ENCODE measurements at regions not wholly inside any gene's neighbourhood (a gene's known extent, or its start where the extent isn't known, plus 50 kb on each side); places are given as distances from the start of the nearest gene placed in this dataset.
"Not testable (repeated sequence)": the region's sequence is repeated elsewhere in the genome, so short reads cannot be mapped to it uniquely, and the experiment has no call there.

DNA sequence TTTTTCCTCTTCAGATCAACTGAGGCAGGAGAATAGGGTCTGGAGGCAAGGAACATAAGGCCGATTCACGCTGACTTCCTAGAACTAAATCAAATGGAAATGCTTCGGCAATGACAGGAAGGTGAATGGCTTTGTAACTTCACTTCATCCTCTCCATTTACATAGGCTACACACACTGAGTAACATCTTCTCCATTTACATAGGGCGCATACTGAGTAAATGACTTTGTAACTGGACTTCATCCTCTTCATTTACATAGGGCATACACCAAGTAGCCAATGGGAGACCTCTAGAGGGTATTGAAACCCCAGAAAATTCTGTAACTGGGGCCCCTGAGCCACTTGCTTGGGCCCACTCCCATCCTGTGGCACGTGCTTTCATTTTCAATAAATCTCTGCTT lies 71.0 kb upstream of the CPSF6 start:
- TF ChIP-seq, protein P1, sequence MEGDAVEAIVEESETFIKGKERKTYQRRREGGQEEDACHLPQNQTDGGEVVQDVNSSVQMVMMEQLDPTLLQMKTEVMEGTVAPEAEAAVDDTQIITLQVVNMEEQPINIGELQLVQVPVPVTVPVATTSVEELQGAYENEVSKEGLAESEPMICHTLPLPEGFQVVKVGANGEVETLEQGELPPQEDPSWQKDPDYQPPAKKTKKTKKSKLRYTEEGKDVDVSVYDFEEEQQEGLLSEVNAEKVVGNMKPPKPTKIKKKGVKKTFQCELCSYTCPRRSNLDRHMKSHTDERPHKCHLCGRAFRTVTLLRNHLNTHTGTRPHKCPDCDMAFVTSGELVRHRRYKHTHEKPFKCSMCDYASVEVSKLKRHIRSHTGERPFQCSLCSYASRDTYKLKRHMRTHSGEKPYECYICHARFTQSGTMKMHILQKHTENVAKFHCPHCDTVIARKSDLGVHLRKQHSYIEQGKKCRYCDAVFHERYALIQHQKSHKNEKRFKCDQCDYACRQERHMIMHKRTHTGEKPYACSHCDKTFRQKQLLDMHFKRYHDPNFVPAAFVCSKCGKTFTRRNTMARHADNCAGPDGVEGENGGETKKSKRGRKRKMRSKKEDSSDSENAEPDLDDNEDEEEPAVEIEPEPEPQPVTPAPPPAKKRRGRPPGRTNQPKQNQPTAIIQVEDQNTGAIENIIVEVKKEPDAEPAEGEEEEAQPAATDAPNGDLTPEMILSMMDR (IDR thresholded peaks at IDR 0.05; ENCODE audit: low read depth, low read length), result no peak
- no peak overlapping the region for H3K4me3 ChIP-seq (replicated peaks in 1 of 2; ENCODE audit: low read depth in 2 of 2, low read length in 2 of 2)
- DNase-seq (ENCODE audit: low read depth in 2 of 2), result no peak

DNA sequence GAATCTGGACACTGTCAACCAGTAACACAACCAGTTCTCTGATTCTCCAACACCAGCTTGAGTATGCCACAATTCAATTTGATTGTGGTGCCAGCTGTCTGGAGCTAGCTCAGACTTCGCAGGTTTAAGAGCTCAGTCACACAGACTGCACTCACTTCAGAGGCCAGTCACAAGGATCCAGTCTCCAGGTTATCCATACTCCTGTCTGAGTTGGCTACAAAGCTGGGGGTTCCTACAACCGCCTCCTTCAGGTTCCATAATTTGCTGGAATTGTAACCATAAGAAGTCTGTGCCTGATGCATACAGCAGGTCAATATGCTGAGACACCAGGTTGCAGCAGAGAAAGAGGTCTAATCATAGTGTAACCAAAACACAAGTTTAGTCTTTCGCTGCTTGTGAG lies 70.5 kb upstream of the CPSF6 start:
- TF ChIP-seq, protein P1 (IDR thresholded peaks at IDR 0.05; ENCODE audit: low read depth, low read length), result no peak
- H3K4me3 ChIP-seq (replicated peaks in 1 of 2; ENCODE audit: low read depth in 2 of 2, low read length in 2 of 2), result no peak overlapping the region
- DNase-seq (ENCODE audit: low read depth in 2 of 2), result no peak

DNA sequence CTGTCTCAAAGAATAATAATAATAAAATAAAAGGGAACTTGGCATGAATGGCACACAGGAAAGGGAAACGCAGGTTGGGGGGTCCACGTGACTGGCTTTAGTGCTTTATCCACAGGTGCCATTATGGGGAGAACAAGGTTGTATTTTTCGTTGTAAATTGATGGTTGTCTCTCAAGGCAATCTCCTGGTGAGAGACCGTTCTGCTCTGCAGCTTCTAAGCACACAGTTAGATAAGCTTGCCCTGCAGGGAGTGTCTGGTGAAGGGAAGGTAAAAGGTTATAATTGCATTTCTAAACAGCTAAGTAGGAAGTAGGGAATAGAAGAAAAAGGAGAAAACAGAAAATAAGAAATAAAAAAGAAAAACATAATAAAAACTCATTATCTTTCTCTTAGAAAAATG lies 69.1 kb upstream of the CPSF6 start:
- no peak for DNase-seq (ENCODE audit: low read depth in 2 of 2)
- TF ChIP-seq, protein P1 (IDR thresholded peaks at IDR 0.05; ENCODE audit: low read depth, low read length), result no peak

DNA sequence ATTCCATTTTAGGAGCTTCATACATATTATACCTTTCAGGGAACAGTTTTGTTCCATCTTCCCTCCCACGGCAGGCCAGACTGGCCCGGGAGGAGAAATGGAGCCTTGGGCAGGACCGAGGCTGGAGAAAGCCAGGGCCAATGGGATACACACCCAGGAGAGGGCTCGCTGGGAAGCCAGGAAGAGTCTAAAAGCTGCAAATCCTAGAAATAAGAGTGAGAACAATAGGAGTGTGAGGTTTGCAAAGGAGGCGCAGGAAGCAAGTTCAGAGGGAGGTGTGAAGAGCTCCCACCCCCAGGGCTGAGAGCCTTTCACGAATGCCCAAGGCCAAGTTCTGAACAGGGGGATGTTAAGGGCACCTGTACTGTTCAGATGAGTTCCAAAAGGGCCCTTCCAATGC lies 67.5 kb upstream of the CPSF6 start:
- H3K4me3 ChIP-seq (replicated peaks in 1 of 2; ENCODE audit: low read depth in 2 of 2, low read length in 2 of 2), result no peak overlapping the region
- TF ChIP-seq, protein P1 (IDR thresholded peaks at IDR 0.05; ENCODE audit: low read depth, low read length), result no peak
- no peak for DNase-seq (ENCODE audit: low read depth in 2 of 2)

More for the DNA sequence above, 69.1 kb upstream of the CPSF6 start:
- no peak overlapping the region for H3K4me3 ChIP-seq (replicated peaks in 1 of 2; ENCODE audit: low read depth in 2 of 2, low read length in 2 of 2)

DNA sequence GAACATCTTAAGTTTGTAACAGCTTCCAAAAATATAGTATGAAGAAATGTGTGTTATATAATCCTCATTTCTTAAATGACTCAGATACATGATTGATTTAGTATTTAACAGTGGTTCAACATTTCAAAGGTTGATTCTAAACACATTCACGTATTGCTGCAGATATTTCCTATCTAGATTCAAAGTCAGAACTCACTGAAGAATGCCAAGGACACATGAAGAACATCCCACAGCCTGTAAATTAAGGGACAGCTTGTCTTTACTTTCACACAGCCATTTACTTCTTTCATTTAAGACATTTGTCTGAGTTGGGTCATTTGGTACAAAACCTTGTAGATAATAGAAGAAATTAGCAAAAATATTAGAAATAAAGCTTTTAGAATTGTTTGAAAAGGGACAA lies 66.9 kb upstream of the CPSF6 start:
- H3K4me3 ChIP-seq (replicated peaks in 1 of 2; ENCODE audit: low read depth in 2 of 2, low read length in 2 of 2), result no peak overlapping the region
- DNase-seq (ENCODE audit: low read depth in 2 of 2), result no peak
- TF ChIP-seq, protein P1 (IDR thresholded peaks at IDR 0.05; ENCODE audit: low read depth, low read length), result no peak

DNA sequence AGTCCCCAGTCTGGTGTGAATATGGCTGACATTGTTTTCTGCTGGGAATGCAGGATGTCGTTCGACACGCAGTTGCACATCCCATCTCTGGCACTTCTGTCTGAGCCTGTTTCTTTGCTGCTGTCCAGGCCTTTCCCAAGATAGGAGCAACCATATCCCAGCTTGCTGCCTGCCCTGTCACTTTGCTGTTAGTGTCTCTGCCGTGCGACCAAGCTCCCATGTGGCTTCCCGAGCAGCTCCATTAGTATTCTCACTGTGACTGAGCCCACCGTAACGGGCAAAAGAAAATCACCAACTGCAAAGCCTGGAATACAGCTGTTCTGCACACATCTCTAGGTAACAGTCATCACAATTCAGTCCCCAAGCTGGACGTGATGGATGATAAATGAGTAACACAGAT lies 66.0 kb upstream of the CPSF6 start:
- DNase-seq (ENCODE audit: low read depth in 2 of 2), result no peak
- H3K4me3 ChIP-seq (replicated peaks in 1 of 2; ENCODE audit: low read depth in 2 of 2, low read length in 2 of 2), result no peak overlapping the region
- TF ChIP-seq, protein P1 (IDR thresholded peaks at IDR 0.05; ENCODE audit: low read depth, low read length), result no peak

DNA sequence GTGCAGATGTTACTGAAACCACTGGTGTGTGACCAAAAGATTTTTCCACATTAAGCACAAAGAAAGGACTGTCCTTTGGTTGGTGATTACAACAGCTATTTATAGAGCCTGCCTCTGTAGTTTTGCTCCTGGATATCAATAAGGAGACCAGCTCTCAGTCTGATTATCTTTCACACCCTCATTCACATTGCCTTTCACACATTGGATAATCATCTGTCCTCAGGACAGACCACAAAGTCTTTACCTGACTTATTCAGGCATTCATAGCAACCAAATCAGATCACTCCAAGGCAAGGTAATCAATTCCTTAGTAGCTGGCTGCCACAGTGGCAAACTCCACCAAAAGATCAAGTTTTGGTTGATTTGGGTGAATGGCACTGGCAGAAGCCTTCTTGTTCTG lies 59.6 kb upstream of the CPSF6 start:
- DNase-seq (ENCODE audit: low read depth in 2 of 2), result no peak
- TF ChIP-seq, protein P1 (IDR thresholded peaks at IDR 0.05; ENCODE audit: low read depth, low read length), result no peak
- H3K4me3 ChIP-seq (replicated peaks in 1 of 2; ENCODE audit: low read depth in 2 of 2, low read length in 2 of 2), result no peak overlapping the region

DNA sequence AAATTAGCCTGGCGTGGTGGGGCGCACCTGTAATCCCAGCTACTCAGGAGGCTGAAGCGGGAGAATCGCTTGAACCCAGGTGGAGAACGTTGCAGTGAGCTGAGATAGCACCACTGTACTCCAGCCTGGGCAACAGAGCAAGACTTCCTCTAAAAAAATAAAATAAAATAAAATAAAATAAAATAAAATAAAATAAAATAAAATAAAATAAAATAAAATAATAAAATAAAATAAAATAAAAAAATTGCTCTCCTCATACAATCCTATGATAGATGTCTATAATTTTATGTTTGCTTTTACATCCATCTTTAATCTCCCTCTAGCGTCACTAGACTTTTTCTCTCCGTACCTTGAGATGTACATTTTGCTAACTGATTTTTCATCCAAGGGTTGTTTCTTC lies 51.8 kb upstream of the CPSF6 start:
- H3K4me3 ChIP-seq (replicated peaks in 1 of 2; ENCODE audit: low read depth in 2 of 2, low read length in 2 of 2); DNase-seq (ENCODE audit: low read depth in 2 of 2): not testable (repeated sequence)
